Kidney epithelial cell (primary cell): ENCODE measurements at regions not wholly inside any gene's neighbourhood (a gene's known extent, or its start where the extent isn't known, plus 50 kb on each side); places are given as distances from the start of the nearest gene placed in this dataset.

Experiments used
- DNase-seq: peaks from one replicate; pipeline ENCODE4 v3.0.0-alpha.2; 2010; ENCODE audit warnings: low read depth
- H3K27me3 ChIP-seq: 2 replicates; pipeline ENCODE4 v1.6.0; 2011; ENCODE audit warnings: low read length; ENCODE audit not compliant: control insufficient read depth, insufficient read depth
- H3K36me3 ChIP-seq: 2 replicates; pipeline ENCODE4 v1.5.1; 2011; ENCODE audit warnings: low read length; ENCODE audit not compliant: control insufficient read depth, insufficient read depth
- H3K4me3 ChIP-seq: 2 replicates; pipeline ENCODE4 v1.5.1; 2011; ENCODE audit warnings: low read depth, mild to moderate bottlenecking, control low read depth, low read length
- TF ChIP-seq, protein P1 (sequence below): IDR thresholded peaks from 2 replicates; pipeline ENCODE4 v1.5.1; 2011; ENCODE audit warnings: mild to moderate bottlenecking, moderate library complexity, low read length, control low read depth, inconsistent platforms; ENCODE audit not compliant: insufficient read depth, poor library complexity, severe bottlenecking

DNA sequence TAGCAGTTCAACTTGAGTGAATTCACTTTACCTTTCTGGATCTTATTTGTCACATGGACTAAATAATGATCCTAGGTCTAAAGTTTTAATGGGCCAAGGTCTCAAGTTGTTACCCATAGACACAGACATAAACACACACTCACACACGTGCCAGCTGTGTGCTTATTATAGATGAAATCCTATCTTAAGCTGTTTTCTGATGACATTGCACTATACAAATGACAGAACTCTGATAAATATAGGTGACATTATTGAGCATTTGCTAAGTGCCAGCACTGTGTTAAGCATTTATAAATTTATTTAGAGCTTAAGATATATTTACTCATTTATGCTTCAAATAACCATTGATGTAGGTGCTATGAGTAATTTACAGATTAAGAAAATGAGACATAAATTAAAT is 474.4 kb upstream of the NR5A2 start:
- no peak for DNase-seq
- TF ChIP-seq, protein P1, sequence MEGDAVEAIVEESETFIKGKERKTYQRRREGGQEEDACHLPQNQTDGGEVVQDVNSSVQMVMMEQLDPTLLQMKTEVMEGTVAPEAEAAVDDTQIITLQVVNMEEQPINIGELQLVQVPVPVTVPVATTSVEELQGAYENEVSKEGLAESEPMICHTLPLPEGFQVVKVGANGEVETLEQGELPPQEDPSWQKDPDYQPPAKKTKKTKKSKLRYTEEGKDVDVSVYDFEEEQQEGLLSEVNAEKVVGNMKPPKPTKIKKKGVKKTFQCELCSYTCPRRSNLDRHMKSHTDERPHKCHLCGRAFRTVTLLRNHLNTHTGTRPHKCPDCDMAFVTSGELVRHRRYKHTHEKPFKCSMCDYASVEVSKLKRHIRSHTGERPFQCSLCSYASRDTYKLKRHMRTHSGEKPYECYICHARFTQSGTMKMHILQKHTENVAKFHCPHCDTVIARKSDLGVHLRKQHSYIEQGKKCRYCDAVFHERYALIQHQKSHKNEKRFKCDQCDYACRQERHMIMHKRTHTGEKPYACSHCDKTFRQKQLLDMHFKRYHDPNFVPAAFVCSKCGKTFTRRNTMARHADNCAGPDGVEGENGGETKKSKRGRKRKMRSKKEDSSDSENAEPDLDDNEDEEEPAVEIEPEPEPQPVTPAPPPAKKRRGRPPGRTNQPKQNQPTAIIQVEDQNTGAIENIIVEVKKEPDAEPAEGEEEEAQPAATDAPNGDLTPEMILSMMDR: no peak
- Histone ChIP-seq H3K4me3 (no peak overlapping the region), H3K36me3 (no peaks in the 10 kb centered on the region), H3K27me3 (no peaks in the 10 kb centered on the region)

DNA sequence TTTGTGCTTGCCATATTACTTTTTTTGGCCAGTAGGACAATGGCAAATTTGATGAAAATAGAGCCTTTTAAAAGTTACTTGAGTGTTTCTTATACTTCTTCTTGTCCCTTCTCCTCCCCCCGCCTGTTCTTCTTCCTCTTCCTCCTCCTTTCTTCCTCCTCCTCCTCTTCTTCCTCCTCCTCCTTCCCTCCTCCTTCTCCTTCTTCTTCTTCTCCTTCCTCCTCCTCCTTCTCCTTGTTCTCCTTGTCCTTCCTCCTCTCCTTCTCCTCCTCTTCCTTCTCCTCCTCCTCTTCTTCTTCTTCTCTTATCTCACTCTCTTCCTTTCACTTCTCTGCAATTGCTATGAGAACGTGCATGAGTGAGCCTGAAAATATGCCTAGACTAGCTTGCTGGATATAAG is 466.2 kb upstream of the NR5A2 start:
- Histone ChIP-seq H3K4me3 (no peak overlapping the region), H3K36me3 (no peaks in the 10 kb centered on the region), H3K27me3 (no peaks in the 10 kb centered on the region)
- DNase-seq: no peak
- TF ChIP-seq, protein P1: no peak

GRCh38 chr1:199573047-199573446 is 454.5 kb upstream of the NR5A2 start:
- no peak for DNase-seq
- H3K4me3 ChIP-seq: no peak overlapping the region
- H3K27me3 ChIP-seq: no peaks in the 10 kb centered on the region
- no peaks in the 10 kb centered on the region for H3K36me3 ChIP-seq
- TF ChIP-seq, protein P1: no peak

DNA sequence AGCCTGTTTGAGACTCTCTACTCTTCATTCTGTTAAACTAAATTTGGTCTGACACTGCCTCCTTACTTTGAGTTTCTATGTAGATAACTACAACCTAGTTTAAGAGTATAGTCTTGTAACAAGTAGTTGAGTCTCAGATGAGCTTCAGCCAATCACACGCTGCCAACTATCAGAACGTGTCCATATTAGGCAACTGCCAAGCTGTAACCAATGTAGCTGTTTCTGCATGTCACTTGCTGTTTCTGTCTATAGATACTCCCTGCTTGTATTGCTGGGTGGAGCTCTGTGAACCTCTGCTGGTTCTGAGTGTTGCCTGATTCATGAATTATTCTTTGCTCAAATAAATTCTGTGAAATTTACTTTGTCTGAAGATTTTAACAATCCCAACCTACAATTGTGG is 452.6 kb upstream of the NR5A2 start:
- DNase-seq: no peak
- Histone ChIP-seq H3K36me3 (no peaks in the 10 kb centered on the region), H3K4me3 (no peak overlapping the region), H3K27me3 (no peaks in the 10 kb centered on the region)
- TF ChIP-seq, protein P1: no peak

- Histone ChIP-seq H3K27me3 (no peaks in the 10 kb centered on the region), H3K36me3 (no peaks in the 10 kb centered on the region), H3K4me3 (no peak overlapping the region)
- no peak for DNase-seq
- TF ChIP-seq, protein P1: no peak
Measured at GRCh38 chr1:199580300-199580699, 447.2 kb upstream of the NR5A2 start.

DNA sequence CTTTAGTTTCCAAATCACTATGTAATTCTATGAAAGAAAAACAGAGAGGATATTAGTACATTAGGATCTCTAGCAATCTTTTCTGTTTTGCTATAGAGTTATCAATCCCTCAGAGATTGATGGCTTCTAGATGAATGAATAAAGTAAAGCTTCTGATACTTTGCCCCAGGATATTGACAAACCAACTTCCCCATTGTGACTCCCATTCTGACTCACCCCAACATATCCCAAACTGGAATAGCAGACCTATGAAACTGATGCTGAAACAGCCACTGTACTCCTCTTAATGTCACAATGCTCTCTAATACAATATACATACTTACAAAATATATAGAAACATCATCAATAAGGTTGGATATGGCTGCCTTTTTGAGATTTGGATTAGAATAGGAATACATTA is 442.1 kb upstream of the NR5A2 start:
- DNase-seq: no peak
- H3K36me3 ChIP-seq: no peaks in the 10 kb centered on the region
- TF ChIP-seq, protein P1: no peak
- H3K27me3 ChIP-seq: no peaks in the 10 kb centered on the region
- no peak overlapping the region for H3K4me3 ChIP-seq
